DOHH2 (cell line): ENCODE measurements at regions not wholly inside any gene's neighbourhood (a gene's known extent, or its start where the extent isn't known, plus 50 kb on each side); places are given as distances from the start of the nearest gene placed in this dataset.
"Not testable (repeated sequence)": the region's sequence is repeated elsewhere in the genome, so short reads cannot be mapped to it uniquely, and the experiment has no call there.

ENCODE experiments used
- H3F3A ChIP-seq: fragments of 200-600 bp; sonication (generic), shearing (Covaris generic); 2 replicates; pipeline ENCODE4 v1.6.0; 2016; ENCODE audit warnings: antibody characterized with exemption, mild to moderate bottlenecking; ENCODE audit not compliant: control insufficient read depth, insufficient read depth
- H3K27ac ChIP-seq: fragments of 200-600 bp; sonication (generic); 2 replicates; pipeline ENCODE4 v1.5.1; 2014; ENCODE audit warnings: low read depth, mild to moderate bottlenecking, low read length, moderate library complexity
- H3K27me3 ChIP-seq: fragments of 200-600 bp; sonication (generic); 2 replicates; pipeline ENCODE4 v1.6.1; 2014; ENCODE audit warnings: mild to moderate bottlenecking, low read length, mixed read lengths; ENCODE audit not compliant: control insufficient read depth
- H3K36me3 ChIP-seq: fragments of 200-600 bp; sonication (generic); 2 replicates; pipeline ENCODE4 v1.6.1; 2014; ENCODE audit warnings: mild to moderate bottlenecking, low read length, moderate library complexity, mixed read lengths; ENCODE audit not compliant: control insufficient read depth
- H3K4me1 ChIP-seq: fragments of 200-600 bp; sonication (generic); 2 replicates; pipeline ENCODE4 v1.6.1; 2014; ENCODE audit warnings: mild to moderate bottlenecking, low read length, mixed read lengths; ENCODE audit not compliant: control insufficient read depth
- H3K4me2 ChIP-seq: fragments of 200-600 bp; sonication (generic); 2 replicates; pipeline ENCODE4 v1.6.0; 2014; ENCODE audit warnings: mild to moderate bottlenecking, low read length, moderate library complexity
- H3K4me3 ChIP-seq: fragments of 200-600 bp; sonication (generic); 2 replicates; pipeline ENCODE4 v1.5.1; 2014; ENCODE audit warnings: mild to moderate bottlenecking, low read length, mixed read lengths
- H3K79me2 ChIP-seq: fragments of 200-600 bp; sonication (generic); 2 replicates; pipeline ENCODE4 v1.6.1; 2014; ENCODE audit warnings: mild to moderate bottlenecking, low read length, mixed read lengths; ENCODE audit not compliant: control insufficient read depth
- H3K9me2 ChIP-seq: fragments of 200-600 bp; sonication (generic); replicated peaks from 2 replicates; pipeline ENCODE4 v1.6.1; 2014; ENCODE audit warnings: mild to moderate bottlenecking, low read length, mixed read lengths; ENCODE audit not compliant: control insufficient read depth
- H3K9me3 ChIP-seq: fragments of 200-600 bp; sonication (generic); 2 replicates; pipeline ENCODE4 v1.6.1; 2014; ENCODE audit warnings: antibody characterized with exemption, low read length, mixed read lengths; ENCODE audit not compliant: control insufficient read depth, insufficient read depth
- H4K20me1 ChIP-seq: fragments of 200-600 bp; sonication (generic); 2 replicates; pipeline ENCODE4 v1.6.0; 2014; ENCODE audit warnings: low read depth, mild to moderate bottlenecking, antibody characterized with exemption, low read length, moderate library complexity; ENCODE audit not compliant: control insufficient read depth, insufficient read depth
- EZH2phosphoT487 ChIP-seq: fragments of 200-600 bp; sonication (generic); IDR thresholded peaks from 2 replicates; pipeline ENCODE4 v1.6.1; 2017; ENCODE audit warnings: borderline replicate concordance, mild to moderate bottlenecking, antibody characterized with exemption, low read length, moderate library complexity, mixed read lengths
- TF ChIP-seq, protein P1 (sequence below): fragments of 200-600 bp; sonication (generic); IDR thresholded peaks from one replicate; pipeline ENCODE4 v1.5.1; 2014; ENCODE audit warnings: antibody characterized with exemption, mild to moderate bottlenecking, low read depth, low read length; ENCODE audit not compliant: poor library complexity, severe bottlenecking

- H3F3A ChIP-seq = no peaks in the 10 kb centered on the region
- H3K4me3 ChIP-seq = no peak overlapping the region
- H3K9me3 ChIP-seq = peaks cover 6% of the 10 kb centered on the region
- H3K36me3 ChIP-seq = no peaks in the 10 kb centered on the region
- no peaks in the 10 kb centered on the region for H3K4me1 ChIP-seq
- no peak overlapping the region for H3K4me2 ChIP-seq
- H3K9me2 ChIP-seq = no peaks in the 10 kb centered on the region
- H3K79me2 ChIP-seq = no peaks in the 10 kb centered on the region
- H3K27me3 ChIP-seq = no peaks in the 10 kb centered on the region
- TF ChIP-seq, protein P1, sequence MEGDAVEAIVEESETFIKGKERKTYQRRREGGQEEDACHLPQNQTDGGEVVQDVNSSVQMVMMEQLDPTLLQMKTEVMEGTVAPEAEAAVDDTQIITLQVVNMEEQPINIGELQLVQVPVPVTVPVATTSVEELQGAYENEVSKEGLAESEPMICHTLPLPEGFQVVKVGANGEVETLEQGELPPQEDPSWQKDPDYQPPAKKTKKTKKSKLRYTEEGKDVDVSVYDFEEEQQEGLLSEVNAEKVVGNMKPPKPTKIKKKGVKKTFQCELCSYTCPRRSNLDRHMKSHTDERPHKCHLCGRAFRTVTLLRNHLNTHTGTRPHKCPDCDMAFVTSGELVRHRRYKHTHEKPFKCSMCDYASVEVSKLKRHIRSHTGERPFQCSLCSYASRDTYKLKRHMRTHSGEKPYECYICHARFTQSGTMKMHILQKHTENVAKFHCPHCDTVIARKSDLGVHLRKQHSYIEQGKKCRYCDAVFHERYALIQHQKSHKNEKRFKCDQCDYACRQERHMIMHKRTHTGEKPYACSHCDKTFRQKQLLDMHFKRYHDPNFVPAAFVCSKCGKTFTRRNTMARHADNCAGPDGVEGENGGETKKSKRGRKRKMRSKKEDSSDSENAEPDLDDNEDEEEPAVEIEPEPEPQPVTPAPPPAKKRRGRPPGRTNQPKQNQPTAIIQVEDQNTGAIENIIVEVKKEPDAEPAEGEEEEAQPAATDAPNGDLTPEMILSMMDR = no peak
- TF ChIP-seq EZH2phosphoT487 = no peak
- H4K20me1 ChIP-seq = no peaks in the 10 kb centered on the region
- no peak overlapping the region for H3K27ac ChIP-seq
Observed at GRCh38 chr2:185511925-185512324, 226.7 kb upstream of the FSIP2 start.

DNA sequence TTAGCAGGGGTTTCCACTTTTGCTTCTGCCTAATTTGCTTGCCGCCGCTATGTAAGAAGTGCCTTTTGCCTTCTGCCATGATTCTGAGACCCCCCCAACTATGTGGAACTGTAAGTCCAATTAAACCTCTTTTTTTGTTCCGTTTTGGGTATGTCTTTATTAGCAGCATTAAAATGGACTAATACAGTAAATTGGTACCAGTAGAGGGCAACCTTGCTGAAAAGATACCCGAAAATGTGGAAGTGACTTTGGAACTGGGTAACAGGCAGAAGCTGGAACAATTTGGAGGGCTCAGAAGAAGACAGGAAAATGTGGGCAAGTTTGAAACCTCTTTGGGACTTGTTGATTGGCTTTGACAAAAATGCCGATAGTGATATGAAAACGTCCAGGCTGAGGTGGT lies 216.1 kb upstream of the FSIP2 start:
- no peaks in the 10 kb centered on the region for H3K36me3 ChIP-seq
- H3K4me2 ChIP-seq = no peak overlapping the region
- H4K20me1 ChIP-seq = no peaks in the 10 kb centered on the region
- TF ChIP-seq, protein P1 = peak; percentile 54
- TF ChIP-seq EZH2phosphoT487 = no peak
- no peaks in the 10 kb centered on the region for H3K4me1 ChIP-seq
- H3K9me2 ChIP-seq = no peaks in the 10 kb centered on the region
- no peak overlapping the region for H3K27ac ChIP-seq
- no peaks in the 10 kb centered on the region for H3K79me2 ChIP-seq
- peaks cover 5% of the 10 kb centered on the region; the same call in 1 of the 2 replicates for H3K9me3 ChIP-seq
- no peaks in the 10 kb centered on the region for H3F3A ChIP-seq
- no peak overlapping the region for H3K4me3 ChIP-seq
- no peaks in the 10 kb centered on the region for H3K27me3 ChIP-seq

- H3K9me2 ChIP-seq, H3F3A ChIP-seq, H3K9me3 ChIP-seq, H3K27me3 ChIP-seq, H3K27ac ChIP-seq, H3K4me1 ChIP-seq, H3K36me3 ChIP-seq, H3K79me2 ChIP-seq, H4K20me1 ChIP-seq, H3K4me2 ChIP-seq, H3K4me3 ChIP-seq: not testable (repeated sequence)
Observed at GRCh38 chr2:185524242-185524641, 214.4 kb upstream of the FSIP2 start.

DNA sequence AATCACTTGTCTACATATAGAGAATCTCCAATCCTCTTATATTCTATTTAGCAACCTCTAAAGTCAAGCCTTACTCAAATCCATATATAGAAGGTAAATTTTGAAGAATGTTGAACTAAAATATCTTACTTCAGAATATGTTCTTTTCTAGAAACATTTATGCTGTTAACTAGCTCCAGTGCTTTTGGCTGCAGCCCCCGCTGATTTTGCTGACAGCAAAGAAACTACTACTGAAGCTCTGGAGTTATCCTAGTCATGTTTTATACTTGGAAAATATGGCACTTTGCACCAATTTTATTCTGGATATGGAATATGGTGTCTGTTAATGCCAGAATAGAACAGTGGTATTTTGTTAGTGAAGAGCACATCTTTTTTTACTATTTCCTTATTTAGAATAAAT lies 212.4 kb upstream of the FSIP2 start:
- Histone ChIP-seq H3F3A (no peaks in the 10 kb centered on the region), H3K9me2 (no peaks in the 10 kb centered on the region)
- TF ChIP-seq EZH2phosphoT487 = no peak
- TF ChIP-seq, protein P1 = no peak

More for the DNA sequence above, 212.4 kb upstream of the FSIP2 start:
- Histone ChIP-seq H3K9me3 (no peaks in the 10 kb centered on the region), H3K36me3 (no peaks in the 10 kb centered on the region), H3K27ac (no peak overlapping the region), H3K27me3 (no peaks in the 10 kb centered on the region), H3K4me2 (no peak overlapping the region), H4K20me1 (no peaks in the 10 kb centered on the region), H3K4me1 (no peaks in the 10 kb centered on the region), H3K79me2 (no peaks in the 10 kb centered on the region), H3K4me3 (no peak overlapping the region)
